GM12865 (cell line): ENCODE measurements at regions not wholly inside any gene's neighbourhood (a gene's known extent, or its start where the extent isn't known, plus 50 kb on each side); places are given as distances from the start of the nearest gene placed in this dataset.

Experiments used
- DNase-seq: peaks from one replicate; pipeline ENCODE4 v3.0.0; 2010; ENCODE audit warnings: low read depth
- H3K4me3 ChIP-seq: 2 replicates; pipeline ENCODE4 v1.5.1; 2011; ENCODE audit warnings: mild to moderate bottlenecking, low read depth, low read length, control low read depth
- TF ChIP-seq, protein P1 (sequence below): IDR thresholded peaks from 2 replicates; pipeline ENCODE4 v1.5.1; 2011; ENCODE audit warnings: low read length, control low read depth, low read depth, inconsistent platforms; ENCODE audit not compliant: insufficient read depth; ENCODE audit errors: missing control alignments

DNA sequence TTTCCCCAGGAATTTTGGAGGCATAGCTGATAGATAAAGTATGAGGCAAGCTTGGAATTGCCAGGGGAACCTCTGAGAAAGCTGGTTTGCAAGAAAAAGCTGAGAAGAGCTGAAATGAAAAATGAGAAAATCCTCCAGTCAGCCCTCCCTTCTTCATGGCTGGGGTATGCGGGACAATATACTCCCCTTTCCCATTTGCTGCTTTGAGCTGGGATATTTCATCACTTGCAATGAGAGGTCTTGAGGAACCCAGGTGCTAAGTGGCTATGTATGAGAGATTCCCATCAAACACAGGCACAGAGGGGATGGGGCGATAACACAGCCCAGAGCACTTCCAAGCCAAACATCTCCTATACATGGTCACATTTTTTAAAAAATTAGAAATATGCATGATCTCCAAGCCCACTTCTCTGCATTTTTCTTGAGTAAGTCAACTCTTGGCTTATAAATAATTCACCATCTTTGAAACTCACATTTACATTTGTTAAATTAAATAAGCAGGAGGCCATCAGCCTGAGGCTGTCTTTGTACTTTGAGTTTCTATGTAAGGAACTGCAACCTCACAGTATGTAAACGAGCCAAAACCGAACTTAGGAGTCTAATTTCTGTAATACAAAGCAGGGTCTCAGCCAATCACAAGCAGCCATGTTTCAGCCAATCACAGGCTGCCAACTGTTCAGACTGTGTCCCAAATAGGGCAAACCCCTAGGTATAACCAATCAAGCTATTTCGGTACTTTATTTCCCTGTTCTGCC, 983.6 kb upstream of the NR2F2 start:
- TF ChIP-seq, protein P1, sequence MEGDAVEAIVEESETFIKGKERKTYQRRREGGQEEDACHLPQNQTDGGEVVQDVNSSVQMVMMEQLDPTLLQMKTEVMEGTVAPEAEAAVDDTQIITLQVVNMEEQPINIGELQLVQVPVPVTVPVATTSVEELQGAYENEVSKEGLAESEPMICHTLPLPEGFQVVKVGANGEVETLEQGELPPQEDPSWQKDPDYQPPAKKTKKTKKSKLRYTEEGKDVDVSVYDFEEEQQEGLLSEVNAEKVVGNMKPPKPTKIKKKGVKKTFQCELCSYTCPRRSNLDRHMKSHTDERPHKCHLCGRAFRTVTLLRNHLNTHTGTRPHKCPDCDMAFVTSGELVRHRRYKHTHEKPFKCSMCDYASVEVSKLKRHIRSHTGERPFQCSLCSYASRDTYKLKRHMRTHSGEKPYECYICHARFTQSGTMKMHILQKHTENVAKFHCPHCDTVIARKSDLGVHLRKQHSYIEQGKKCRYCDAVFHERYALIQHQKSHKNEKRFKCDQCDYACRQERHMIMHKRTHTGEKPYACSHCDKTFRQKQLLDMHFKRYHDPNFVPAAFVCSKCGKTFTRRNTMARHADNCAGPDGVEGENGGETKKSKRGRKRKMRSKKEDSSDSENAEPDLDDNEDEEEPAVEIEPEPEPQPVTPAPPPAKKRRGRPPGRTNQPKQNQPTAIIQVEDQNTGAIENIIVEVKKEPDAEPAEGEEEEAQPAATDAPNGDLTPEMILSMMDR: no peak
- no peak overlapping the region for H3K4me3 ChIP-seq
- no peak for DNase-seq

DNA sequence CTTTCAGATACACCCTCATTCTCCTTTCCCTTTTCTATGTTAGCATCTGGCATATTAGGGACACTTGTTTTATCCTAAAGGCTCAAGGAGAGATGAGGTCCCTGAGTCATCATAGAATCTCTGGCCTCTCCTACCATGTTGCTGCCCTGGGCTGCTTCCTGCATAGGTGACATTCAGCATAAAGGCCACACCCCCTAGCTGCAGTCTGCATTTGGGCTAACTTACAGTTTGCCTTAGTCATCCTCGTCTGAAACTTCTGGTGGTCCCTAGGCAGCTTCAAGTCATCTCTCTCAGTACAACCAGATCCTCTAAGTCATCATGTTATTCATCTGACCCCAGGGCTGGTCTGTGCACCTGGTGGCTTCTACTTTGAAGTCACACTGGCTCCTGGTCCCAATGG, 982.7 kb upstream of the NR2F2 start:
- no peak overlapping the region for H3K4me3 ChIP-seq
- peak; percentile 21 for DNase-seq
- TF ChIP-seq, protein P1: no peak

DNA sequence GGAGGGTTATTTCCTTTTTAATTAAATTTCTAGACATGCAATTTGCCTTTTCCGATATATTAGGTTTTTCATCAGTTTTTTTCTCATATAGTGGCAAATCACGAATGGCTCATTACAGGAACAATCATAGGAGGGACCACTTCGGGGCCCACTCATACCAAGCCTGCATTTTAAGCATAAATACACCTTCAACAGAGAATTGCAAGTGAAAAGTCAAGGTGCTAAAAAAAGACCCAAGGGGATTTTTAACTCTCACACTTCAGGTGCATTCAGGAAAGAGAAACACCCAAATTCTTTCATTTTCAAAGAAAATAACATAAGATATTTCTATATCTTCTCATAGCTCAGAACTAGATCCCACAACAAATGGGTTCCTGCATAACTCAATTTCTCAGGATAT, 979.6 kb upstream of the NR2F2 start:
- TF ChIP-seq, protein P1: no peak
- no peak overlapping the region for H3K4me3 ChIP-seq
- peak; percentile 45 for DNase-seq

DNA sequence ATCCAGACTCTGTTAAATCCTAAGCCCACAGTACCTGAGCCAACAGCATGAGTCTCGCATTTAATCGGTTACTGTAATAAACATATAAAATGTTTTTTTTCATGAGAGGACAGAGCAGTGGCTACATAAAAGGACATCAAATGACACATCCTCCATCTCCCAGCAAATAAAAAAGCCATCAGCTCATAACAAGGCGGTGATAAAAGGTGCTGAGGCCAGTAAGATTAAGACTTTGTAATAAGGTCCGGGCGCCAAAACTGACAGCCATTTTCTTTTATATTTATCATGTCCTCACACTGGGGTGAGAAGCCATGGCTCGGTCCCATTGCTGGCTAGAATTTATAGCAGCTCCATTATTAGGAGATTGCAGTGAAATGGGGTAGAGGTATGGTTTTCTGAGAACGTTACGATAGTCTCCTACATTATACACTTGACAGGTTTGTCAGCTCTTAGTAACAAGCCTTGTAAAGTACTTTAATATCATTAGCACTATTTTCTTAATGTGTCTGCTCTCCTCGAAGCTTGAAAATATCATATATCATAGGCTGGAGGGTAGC, 977.8 kb upstream of the NR2F2 start:
- no peak overlapping the region for H3K4me3 ChIP-seq
- no peak for DNase-seq
- TF ChIP-seq, protein P1: no peak

DNA sequence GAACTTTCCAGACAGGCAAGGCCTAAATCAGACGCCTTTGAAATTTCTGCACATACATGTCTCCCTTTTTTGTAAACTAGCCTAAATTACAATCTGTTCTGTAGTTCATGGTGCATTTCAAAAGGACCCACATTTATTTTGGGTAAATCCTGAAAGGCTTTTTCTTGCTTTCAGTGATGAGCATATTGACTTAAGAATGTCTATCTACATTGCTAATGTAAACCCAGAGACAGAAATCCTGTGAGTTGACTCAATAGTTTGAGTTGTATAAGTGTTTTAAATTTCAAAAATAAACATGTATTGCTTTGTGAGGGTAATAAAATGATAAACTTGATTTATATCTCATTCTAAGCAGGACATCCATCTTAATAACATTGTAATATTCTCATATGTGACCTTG, 977.0 kb upstream of the NR2F2 start:
- H3K4me3 ChIP-seq: no peak overlapping the region
- DNase-seq: no peak
- TF ChIP-seq, protein P1: no peak

DNA sequence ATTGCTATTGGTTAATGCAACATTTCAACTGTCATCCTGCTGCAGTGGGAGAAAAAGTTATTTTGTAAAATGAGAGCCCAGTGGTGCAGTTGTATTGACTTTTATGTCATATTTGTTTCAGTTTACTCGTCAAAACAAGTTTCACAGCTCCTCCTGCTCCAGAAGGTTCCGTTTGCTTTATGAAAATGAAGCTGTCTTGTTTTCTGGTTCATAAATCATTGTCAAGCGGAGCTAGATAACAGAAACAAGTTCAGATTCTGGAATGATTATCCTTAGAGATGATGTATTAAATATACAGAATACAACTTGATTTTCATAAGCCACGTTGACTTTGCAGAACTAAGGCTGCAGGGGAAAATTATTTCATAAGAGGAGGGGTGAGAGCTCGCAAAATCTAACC, 970.5 kb upstream of the NR2F2 start:
- H3K4me3 ChIP-seq: no peak overlapping the region
- TF ChIP-seq, protein P1: no peak
- no peak for DNase-seq

DNA sequence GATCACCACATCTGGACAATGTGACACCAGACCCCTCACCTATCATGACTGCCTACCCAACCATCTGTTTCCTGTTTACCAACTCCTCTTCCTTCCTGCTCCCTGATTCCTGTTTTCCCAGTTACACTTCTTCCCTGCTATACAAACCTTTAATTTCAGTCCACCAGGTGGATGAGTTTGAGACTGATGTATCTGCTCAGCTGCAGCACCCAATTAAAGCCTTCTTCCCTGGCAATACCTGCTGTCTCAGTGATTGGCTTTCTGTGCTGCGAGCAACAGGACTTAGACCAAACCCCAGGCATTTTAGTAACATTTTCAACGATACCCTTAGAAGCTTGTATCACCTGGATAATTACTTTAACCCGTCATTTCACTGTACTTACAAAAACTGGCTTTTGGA, 968.2 kb upstream of the NR2F2 start:
- no peak for DNase-seq
- no peak overlapping the region for H3K4me3 ChIP-seq
- TF ChIP-seq, protein P1: no peak
